H9 (cell line): ENCODE measurements at regions not wholly inside any gene's neighbourhood (a gene's known extent, or its start where the extent isn't known, plus 50 kb on each side); places are given as distances from the start of the nearest gene placed in this dataset.
"Not testable (repeated sequence)": the region's sequence is repeated elsewhere in the genome, so short reads cannot be mapped to it uniquely, and the experiment has no call there.

ENCODE experiments used
- DNase-seq: peaks from one replicate; pipeline ENCODE4 v3.0.0-alpha.2; 2017
- H2AFZ ChIP-seq: one replicate; pipeline ENCODE4 v1.6.1; 2013; ENCODE audit warnings: mild to moderate bottlenecking, low read length, control low read depth, moderate library complexity
- H2AK5ac ChIP-seq: 2 replicates; pipeline ENCODE4 v1.6.1; 2013; ENCODE audit warnings: low read length, control low read depth, mixed read lengths; ENCODE audit not compliant: insufficient read length
- H2BK120ac ChIP-seq: one replicate; pipeline ENCODE4 v1.6.1; 2013; ENCODE audit warnings: low read depth, mild to moderate bottlenecking, low read length, control low read depth, inconsistent platforms; ENCODE audit not compliant: poor library complexity, severe bottlenecking
- H2BK12ac ChIP-seq: 2 replicates; pipeline ENCODE4 v1.6.1; 2013; ENCODE audit warnings: low read length, control low read depth, mixed read lengths, low read depth; ENCODE audit not compliant: insufficient read length
- H2BK15ac ChIP-seq: 2 replicates; pipeline ENCODE4 v1.6.1; 2013; ENCODE audit warnings: low read depth, low read length, control low read depth
- H2BK20ac ChIP-seq: one replicate; pipeline ENCODE4 v1.6.1; 2013; ENCODE audit warnings: low read depth, mild to moderate bottlenecking, low read length, control low read depth, inconsistent platforms; ENCODE audit not compliant: poor library complexity, severe bottlenecking
- H2BK5ac ChIP-seq: 2 replicates; pipeline ENCODE4 v1.6.1; 2013; ENCODE audit warnings: low read length, control low read depth, mixed read lengths; ENCODE audit not compliant: insufficient read length
- H3K14ac ChIP-seq: 2 replicates; pipeline ENCODE4 v1.6.1; 2013; ENCODE audit warnings: low read length, control low read depth; ENCODE audit not compliant: insufficient read depth
- H3K18ac ChIP-seq: 2 replicates; pipeline ENCODE4 v1.6.1; 2013; ENCODE audit warnings: low read depth, mild to moderate bottlenecking, mixed read lengths, low read length, control low read depth; ENCODE audit not compliant: insufficient read length
- H3K23ac ChIP-seq: 2 replicates; pipeline ENCODE4 v1.6.1; 2013; ENCODE audit warnings: low read length, control low read depth, mixed read lengths, low read depth; ENCODE audit not compliant: insufficient read length
- H3K23me2 ChIP-seq: 2 replicates; pipeline ENCODE4 v1.6.1; 2013; ENCODE audit warnings: low read depth, mild to moderate bottlenecking, mixed read lengths, low read length, control low read depth; ENCODE audit not compliant: insufficient read length, poor library complexity, severe bottlenecking
- H3K27ac ChIP-seq: 2 replicates; pipeline ENCODE4 v1.5.1; 2013; ENCODE audit warnings: low read length, control low read depth, mixed read lengths, low read depth; ENCODE audit not compliant: insufficient read length
- H3K27me3 ChIP-seq: 2 replicates; pipeline ENCODE4 v1.6.1; 2013; ENCODE audit warnings: low read length, control low read depth, inconsistent platforms; ENCODE audit not compliant: insufficient read depth
- H3K4ac ChIP-seq: 2 replicates; pipeline ENCODE4 v1.6.1; 2013; ENCODE audit warnings: low read depth, mild to moderate bottlenecking, control low read depth, inconsistent platforms, low read length, moderate library complexity
- H3K4me1 ChIP-seq: 2 replicates; pipeline ENCODE4 v1.6.1; 2013; ENCODE audit warnings: low read length, control low read depth, inconsistent platforms; ENCODE audit not compliant: insufficient read depth
- H3K4me2 ChIP-seq: 2 replicates; pipeline ENCODE4 v1.6.1; 2013; ENCODE audit warnings: low read length, control low read depth, mixed read lengths; ENCODE audit not compliant: insufficient read length, insufficient read depth
- H3K56ac ChIP-seq: 2 replicates; pipeline ENCODE4 v1.6.1; 2013; ENCODE audit warnings: low read depth, mild to moderate bottlenecking, mixed read lengths, low read length, control low read depth; ENCODE audit not compliant: insufficient read length
- H3K79me1 ChIP-seq: 2 replicates; pipeline ENCODE4 v1.6.1; 2013; ENCODE audit warnings: low read depth, mild to moderate bottlenecking, moderate library complexity, low read length, control low read depth, inconsistent platforms; ENCODE audit not compliant: insufficient read depth, poor library complexity, severe bottlenecking
- H3K79me2 ChIP-seq: 2 replicates; pipeline ENCODE4 v1.6.1; 2013; ENCODE audit warnings: low read length, control low read depth, inconsistent platforms; ENCODE audit not compliant: insufficient read depth
- H3K9ac ChIP-seq: 2 replicates; pipeline ENCODE4 v1.6.1; 2013; ENCODE audit warnings: low read length, control low read depth, mixed read lengths; ENCODE audit not compliant: insufficient read length; ENCODE audit errors: extremely low read depth
- H3K9me3 ChIP-seq: one replicate; pipeline ENCODE4 v1.6.1; 2013; ENCODE audit warnings: low read depth, low read length, inconsistent platforms; ENCODE audit not compliant: control insufficient read depth
- H3T11ph ChIP-seq: one replicate; pipeline ENCODE4 v1.6.1; 2013; ENCODE audit warnings: mild to moderate bottlenecking, low read length, control low read depth, inconsistent platforms
- H4K20me1 ChIP-seq: one replicate; pipeline ENCODE4 v1.6.1; 2013; ENCODE audit not compliant: control insufficient read depth, insufficient read length, insufficient read depth
- H4K5ac ChIP-seq: 2 replicates; pipeline ENCODE4 v1.6.1; 2013; ENCODE audit warnings: low read depth, mild to moderate bottlenecking, mixed read lengths, low read length, control low read depth; ENCODE audit not compliant: insufficient read length
- H4K8ac ChIP-seq: replicated peaks from 2 replicates; pipeline ENCODE4 v1.6.1; 2013; ENCODE audit warnings: low read length, control low read depth, mixed read lengths, low read depth; ENCODE audit not compliant: insufficient read length
- H4K91ac ChIP-seq: 2 replicates; pipeline ENCODE4 v1.6.1; 2013; ENCODE audit warnings: low read depth, mild to moderate bottlenecking, moderate library complexity, mixed read lengths, low read length, control low read depth; ENCODE audit not compliant: insufficient read length
- H3K27ac Mint-ChIP-seq, 3 experiments: 2 replicates in 2 of 3; 3 replicates in 1 of 3; pipeline ENCODE4 v1.8.0; 2020 to 2021; ENCODE audit warnings: mixed read lengths in 3 of 3, mild to moderate bottlenecking in 1 of 3, moderate library complexity in 1 of 3
- H3K27me3 Mint-ChIP-seq: 2 replicates; pipeline ENCODE4 v1.8.0; 2021; ENCODE audit warnings: low read depth, mild to moderate bottlenecking, moderate library complexity, mixed read lengths
- H3K36me3 Mint-ChIP-seq, 3 experiments: 2 replicates in 2 of 3; 3 replicates in 1 of 3; pipeline ENCODE4 v1.8.0; 2020 to 2021; ENCODE audit warnings: low read depth in 3 of 3, mixed read lengths in 3 of 3; ENCODE audit not compliant: insufficient read depth in 1 of 3
- H3K4me1 Mint-ChIP-seq, 2 experiments: 2 replicates each; pipeline ENCODE4 v1.8.0; 2020; ENCODE audit warnings: mixed read lengths in 2 of 2
- H3K4me3 Mint-ChIP-seq, 2 experiments: 2 replicates in 1 of 2; 3 replicates in 1 of 2; pipeline ENCODE4 v1.8.0; 2020 to 2021; ENCODE audit warnings: mild to moderate bottlenecking in 2 of 2, mixed read lengths in 2 of 2, moderate library complexity in 1 of 2
- H3K9me3 Mint-ChIP-seq, 2 experiments: 2 replicates in 1 of 2; 3 replicates in 1 of 2; pipeline ENCODE4 v1.8.0; 2020; ENCODE audit warnings: mild to moderate bottlenecking in 2 of 2, mixed read lengths in 2 of 2, moderate library complexity in 1 of 2
- CTCF ChIP-seq: fragments of 200-600 bp; sonication (generic); conservative IDR thresholded peaks from 3 replicates; pipeline ENCODE4 v1.8.0; 2021; ENCODE audit warnings: antibody characterized with exemption, mild to moderate bottlenecking
- WGBS: extraction: QIAGEN DNeasy Blood & Tissue Kit; methylation state at CpG from one replicate; pipeline ENCODE4 v1.1.7; 2013; ENCODE audit warnings: missing lambda C conversion rate, low lambda C conversion rate, mixed read lengths; ENCODE audit not compliant: insufficient read length; ENCODE audit errors: extremely low coverage; 5-methylcytosine and 5-hydroxymethylcytosine counted together

DNA sequence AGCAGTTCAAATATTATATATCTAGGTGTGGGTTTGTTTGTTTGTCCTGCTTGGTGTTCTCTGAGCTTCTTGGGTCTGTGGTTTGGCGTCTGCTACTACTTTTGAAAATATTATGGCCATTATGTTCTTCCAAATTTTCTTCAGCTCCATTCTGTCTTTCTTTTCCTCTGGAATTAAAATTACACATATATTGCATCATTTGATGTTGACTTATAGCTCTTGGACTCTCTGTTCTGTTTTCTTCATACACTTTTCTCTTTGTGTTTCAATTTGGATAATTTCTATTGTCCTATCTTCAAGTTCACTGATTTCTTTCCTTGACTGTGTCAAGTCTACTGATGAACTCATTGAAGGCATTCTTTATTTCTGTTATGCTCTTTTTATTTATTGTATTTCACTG is 65.2 kb upstream of the ZNF81 start:
- Histone ChIP-seq H3T11ph (no peak overlapping the region), H3K9me3 (peaks cover 39% of the 10 kb centered on the region), H3K4me2 (no peak overlapping the region), H4K8ac (no peak overlapping the region), H4K5ac (no peak overlapping the region), H3K9ac (no peak overlapping the region), H2AK5ac (no peak overlapping the region), H4K91ac (no peak overlapping the region), H4K20me1 (no peaks in the 10 kb centered on the region), H3K18ac (no peak overlapping the region), H3K23ac (no peak overlapping the region), H3K23me2 (no peaks in the 10 kb centered on the region), H2AFZ (no peak overlapping the region), H3K27me3 (no peaks in the 10 kb centered on the region), H2BK5ac (no peak overlapping the region), H2BK12ac (no peak overlapping the region), H3K14ac (no peak overlapping the region), H3K79me2 (no peaks in the 10 kb centered on the region), H3K4me1 (no peaks in the 10 kb centered on the region), H2BK20ac (no peak overlapping the region), H2BK15ac (no peak overlapping the region), H3K79me1 (no peaks in the 10 kb centered on the region), H2BK120ac (no peak overlapping the region), H3K4ac (no peak overlapping the region), H3K27ac (no peak overlapping the region), H3K56ac (no peak overlapping the region)
- Mint-ChIP-seq H3K36me3 (peaks cover 0 to 8% (median 5%) of the 10 kb centered on the region in 3 experiments; a peak in 2 of 7 replicates), H3K4me3 (no peak overlapping the region), H3K27me3 (peaks cover 4% of the 10 kb centered on the region; the same call in 1 of the 2 replicates), H3K27ac (no peak overlapping the region), H3K4me1 (no peaks in the 10 kb centered on the region; a peak in 1 of 4 replicates), H3K9me3 (peaks cover 64 to 65% of the 10 kb centered on the region in 2 experiments)
- no CpG with 5 or more reads among the region's 1 CpG for WGBS
- DNase-seq = no peak
- no peak for TF ChIP-seq CTCF

- H2AFZ ChIP-seq, H3K36me3 Mint-ChIP-seq, H4K5ac ChIP-seq, H3K18ac ChIP-seq, H3K4me2 ChIP-seq, H3T11ph ChIP-seq, H3K27me3 Mint-ChIP-seq, H3K4me1 ChIP-seq, H3K79me2 ChIP-seq, H3K27ac Mint-ChIP-seq, H3K79me1 ChIP-seq, H4K91ac ChIP-seq, H2AK5ac ChIP-seq, H3K9ac ChIP-seq, H3K56ac ChIP-seq, H2BK12ac ChIP-seq, H2BK15ac ChIP-seq, H4K8ac ChIP-seq, H3K27ac ChIP-seq, H3K4ac ChIP-seq, H3K4me1 Mint-ChIP-seq, DNase-seq, H2BK20ac ChIP-seq, H2BK5ac ChIP-seq, H3K27me3 ChIP-seq, H2BK120ac ChIP-seq, H3K14ac ChIP-seq, H3K23me2 ChIP-seq, H3K4me3 Mint-ChIP-seq, H3K23ac ChIP-seq, H4K20me1 ChIP-seq: not testable (repeated sequence)
- no CpG with 5 or more reads among the region's 1 CpG for WGBS
- H3K9me3 Mint-ChIP-seq = peaks cover 62 to 63% of the 10 kb centered on the region in 2 experiments
- H3K9me3 ChIP-seq = peaks cover 28% of the 10 kb centered on the region
Measured at GRCh38 chrX:47762826-47763225, 73.9 kb upstream of the ZNF81 start.
